CD8-positive, alpha-beta memory T cell (primary cell): ENCODE measurements at regions not wholly inside any gene's neighbourhood (a gene's known extent, or its start where the extent isn't known, plus 50 kb on each side); places are given as distances from the start of the nearest gene placed in this dataset.

Source experiments
- CTCF ChIA-PET: fragments of 350-600 bp; sonication (Branson Sonifier 250); formaldehyde crosslinking; loops from one replicate; lab custom pipeline; 2021; ENCODE audit warnings: antibody characterized with exemption; lab: Charles Lee
- POLR2A ChIA-PET: fragments of 350-600 bp; sonication (Branson Sonifier 250); formaldehyde crosslinking; loops from one replicate; lab custom pipeline; 2021; ENCODE audit warnings: antibody characterized with exemption; lab: Charles Lee
- DNase-seq, 5 donors: peaks; one replicate each; pipeline versions ENCODE4 v3.0.0 to v3.0.0-alpha.2; 2020 to 2022; ENCODE audit warnings: mixed read lengths in 1 of 5
- H3K27ac ChIP-seq: one replicate; pipeline ENCODE4 v1.7.0; 2013; ENCODE audit warnings: low read depth, mild to moderate bottlenecking, low read length, moderate library complexity
- H3K27me3 ChIP-seq: 2 replicates; pipeline ENCODE4 v1.7.0; 2013; ENCODE audit warnings: low read length, mild to moderate bottlenecking; ENCODE audit not compliant: insufficient read depth, poor library complexity, severe bottlenecking
- H3K36me3 ChIP-seq: 2 replicates; pipeline ENCODE4 v1.7.0; 2013; ENCODE audit warnings: mild to moderate bottlenecking, low read length, moderate library complexity; ENCODE audit not compliant: insufficient read depth
- H3K4me1 ChIP-seq: 2 replicates; pipeline ENCODE4 v1.7.0; 2013; ENCODE audit warnings: mild to moderate bottlenecking, low read length, moderate library complexity; ENCODE audit not compliant: insufficient read depth
- H3K4me3 ChIP-seq: 2 replicates; pipeline ENCODE4 v1.7.0; 2013; ENCODE audit warnings: mild to moderate bottlenecking, low read length
- H3K9me3 ChIP-seq: 2 replicates; pipeline ENCODE4 v1.7.0; 2013; ENCODE audit warnings: mild to moderate bottlenecking, low read length
- H3K27ac Mint-ChIP-seq, 8 donors: one replicate each; pipeline ENCODE4 v1.8.0; 2020 to 2021; ENCODE audit warnings: mixed read lengths in 8 of 8, mild to moderate bottlenecking in 6 of 8, inconsistent platforms in 3 of 8, moderate library complexity in 3 of 8
- H3K27me3 Mint-ChIP-seq, 2 donors: one replicate each; pipeline ENCODE4 v1.8.0; 2020 to 2021; ENCODE audit warnings: mixed read lengths in 2 of 2, mild to moderate bottlenecking in 1 of 2, moderate library complexity in 1 of 2
- H3K36me3 Mint-ChIP-seq, 3 donors: one replicate each; pipeline ENCODE4 v1.8.0; 2020 to 2021; ENCODE audit warnings: mixed read lengths in 3 of 3, inconsistent platforms in 1 of 3, mild to moderate bottlenecking in 1 of 3
- H3K4me1 Mint-ChIP-seq, 3 donors: one replicate each; pipeline ENCODE4 v1.8.0; 2020 to 2021; ENCODE audit warnings: mixed read lengths in 3 of 3, inconsistent platforms in 1 of 3, mild to moderate bottlenecking in 1 of 3
- H3K4me3 Mint-ChIP-seq, 7 donors: one replicate each; pipeline ENCODE4 v1.8.0; 2020 to 2021; ENCODE audit warnings: mixed read lengths in 7 of 7, mild to moderate bottlenecking in 6 of 7, moderate library complexity in 4 of 7, inconsistent platforms in 2 of 7
- H3K9me3 Mint-ChIP-seq, 5 donors: one replicate each; pipeline ENCODE4 v1.8.0; 2020 to 2022; ENCODE audit warnings: mixed read lengths in 5 of 5, mild to moderate bottlenecking in 3 of 5, moderate library complexity in 2 of 5, inconsistent platforms in 1 of 5

DNA sequence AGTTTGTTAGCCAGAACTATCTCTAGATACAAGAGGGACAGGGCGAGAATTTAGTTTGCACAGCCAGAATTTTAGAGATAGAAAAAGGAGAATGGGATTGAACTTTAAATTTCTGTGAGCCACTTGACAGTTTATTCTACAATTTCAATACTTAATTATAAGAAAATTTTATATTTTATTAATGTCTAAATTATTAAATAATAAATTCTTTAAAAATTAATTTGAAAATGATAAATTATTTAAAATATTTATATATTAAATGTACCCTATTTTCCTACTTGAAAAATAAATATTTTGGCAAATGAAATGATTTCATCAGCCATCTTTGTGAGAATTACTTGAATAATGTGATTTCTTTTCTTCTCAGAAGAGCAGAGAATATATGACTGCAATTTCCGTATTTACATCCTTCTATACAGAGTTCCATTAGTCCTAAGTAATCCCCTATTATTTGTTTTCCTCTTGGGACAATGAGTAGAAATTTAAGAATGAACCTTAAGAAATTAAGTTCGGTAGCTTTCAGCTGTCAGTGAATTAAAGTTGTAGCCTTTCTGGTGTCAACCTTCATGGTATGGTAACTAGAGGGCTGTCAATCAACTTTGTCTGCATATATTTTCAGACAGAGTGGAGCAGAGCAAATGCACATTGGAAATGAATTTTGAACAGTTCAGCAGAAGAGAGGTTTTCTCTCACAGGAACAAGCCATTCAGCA, 763.9 kb downstream of the PCDH18 start:
- Histone ChIP-seq H3K4me1 (no peaks in the 10 kb centered on the region), H3K36me3 (no peaks in the 10 kb centered on the region), H3K4me3 (no peak overlapping the region), H3K27ac (no peak overlapping the region), H3K27me3 (no peaks in the 10 kb centered on the region), H3K9me3 (no peaks in the 10 kb centered on the region)
- Mint-ChIP-seq H3K27ac (no peak overlapping the region), H3K9me3 (peaks cover 0 to 13% (median 4%) of the 10 kb centered on the region in 5 donors), H3K36me3 (no peaks in the 10 kb centered on the region), H3K4me1 (no peaks in the 10 kb centered on the region), H3K4me3 (no peak overlapping the region), H3K27me3 (no peaks in the 10 kb centered on the region)
- POLR2A ChIA-PET = no interaction called here
- CTCF ChIA-PET = no interaction called here
- DNase-seq = no peak

GRCh38 chr4:136763919-136764318, 768.4 kb downstream of the PCDH18 start:
- Histone ChIP-seq H3K27me3 (no peaks in the 10 kb centered on the region), H3K27ac (no peak overlapping the region), H3K36me3 (no peaks in the 10 kb centered on the region), H3K4me1 (no peaks in the 10 kb centered on the region), H3K9me3 (no peaks in the 10 kb centered on the region), H3K4me3 (no peak overlapping the region)
- H3K27me3 Mint-ChIP-seq = no peaks in the 10 kb centered on the region
- H3K36me3 Mint-ChIP-seq = no peaks in the 10 kb centered on the region
- no peak for DNase-seq
- CTCF ChIA-PET = no interaction called here
- H3K4me3 Mint-ChIP-seq = no peak overlapping the region
- H3K9me3 Mint-ChIP-seq = peaks cover 3 to 7% (median 6%) of the 10 kb centered on the region in 5 donors
- H3K27ac Mint-ChIP-seq = no peak overlapping the region
- POLR2A ChIA-PET = no interaction called here
- no peaks in the 10 kb centered on the region for H3K4me1 Mint-ChIP-seq

- Histone ChIP-seq H3K27me3 (no peaks in the 10 kb centered on the region), H3K36me3 (no peaks in the 10 kb centered on the region), H3K4me1 (no peaks in the 10 kb centered on the region), H3K9me3 (no peaks in the 10 kb centered on the region), H3K27ac (no peak overlapping the region), H3K4me3 (no peak overlapping the region)
- POLR2A ChIA-PET = no interaction called here
- Mint-ChIP-seq H3K27me3 (no peaks in the 10 kb centered on the region), H3K4me1 (no peaks in the 10 kb centered on the region), H3K27ac (no peak overlapping the region), H3K36me3 (no peaks in the 10 kb centered on the region), H3K9me3 (peaks cover 0 to 6% (median 2%) of the 10 kb centered on the region in 5 donors), H3K4me3 (no peak overlapping the region)
- no peak for DNase-seq
- CTCF ChIA-PET = no interaction called here
Measured at GRCh38 chr4:136755531-136755916, 776.8 kb downstream of the PCDH18 start.

- no peaks in the 10 kb centered on the region for H3K36me3 ChIP-seq
- no peaks in the 10 kb centered on the region for H3K9me3 ChIP-seq
- DNase-seq = no peak
- ChIA-PET POLR2A (no interaction called here), CTCF (no interaction called here)
- Mint-ChIP-seq H3K9me3 (peaks cover 0 to 6% (median 2%) of the 10 kb centered on the region in 5 donors), H3K27ac (no peak overlapping the region), H3K4me1 (no peaks in the 10 kb centered on the region), H3K36me3 (no peaks in the 10 kb centered on the region), H3K4me3 (no peak overlapping the region), H3K27me3 (no peaks in the 10 kb centered on the region)
- no peaks in the 10 kb centered on the region for H3K27me3 ChIP-seq
- H3K4me1 ChIP-seq = no peaks in the 10 kb centered on the region
- no peak overlapping the region for H3K4me3 ChIP-seq
- no peak overlapping the region for H3K27ac ChIP-seq
Measured at GRCh38 chr4:136754810-136755530, 777.3 kb downstream of the PCDH18 start.

GRCh38 chr4:136751556-136751955, 780.7 kb downstream of the PCDH18 start:
- CTCF ChIA-PET = no interaction called here
- no peak for DNase-seq
- no peaks in the 10 kb centered on the region for H3K36me3 Mint-ChIP-seq
- POLR2A ChIA-PET = no interaction called here
- Histone ChIP-seq H3K27me3 (no peaks in the 10 kb centered on the region), H3K4me1 (no peaks in the 10 kb centered on the region), H3K9me3 (no peaks in the 10 kb centered on the region), H3K4me3 (no peak overlapping the region), H3K36me3 (no peaks in the 10 kb centered on the region), H3K27ac (no peak overlapping the region)
- H3K4me3 Mint-ChIP-seq = no peak overlapping the region
- H3K27me3 Mint-ChIP-seq = no peaks in the 10 kb centered on the region
- no peaks in the 10 kb centered on the region for H3K4me1 Mint-ChIP-seq
- no peak overlapping the region for H3K27ac Mint-ChIP-seq
- H3K9me3 Mint-ChIP-seq = peaks cover 0 to 10% (median 0%) of the 10 kb centered on the region in 5 donors

- H3K9me3 ChIP-seq = no peaks in the 10 kb centered on the region
- no peaks in the 10 kb centered on the region for H3K36me3 Mint-ChIP-seq
- ChIA-PET CTCF (no interaction called here), POLR2A (no interaction called here)
- H3K27ac Mint-ChIP-seq = no peak overlapping the region
- DNase-seq = no peak
- no peak overlapping the region for H3K4me3 Mint-ChIP-seq
- no peaks in the 10 kb centered on the region for H3K4me1 ChIP-seq
- H3K4me1 Mint-ChIP-seq = no peaks in the 10 kb centered on the region
- peaks cover 0 to 10% (median 0%) of the 10 kb centered on the region in 5 donors for H3K9me3 Mint-ChIP-seq
- H3K27me3 ChIP-seq = no peaks in the 10 kb centered on the region
- no peak overlapping the region for H3K4me3 ChIP-seq
- no peaks in the 10 kb centered on the region for H3K27me3 Mint-ChIP-seq
- no peak overlapping the region for H3K27ac ChIP-seq
- no peaks in the 10 kb centered on the region for H3K36me3 ChIP-seq
Measured at GRCh38 chr4:136750897-136751296, 781.4 kb downstream of the PCDH18 start.

- Mint-ChIP-seq H3K4me1 (no peaks in the 10 kb centered on the region), H3K36me3 (no peaks in the 10 kb centered on the region), H3K9me3 (peaks cover 0 to 10% (median 6%) of the 10 kb centered on the region in 5 donors), H3K27me3 (no peaks in the 10 kb centered on the region), H3K4me3 (no peak overlapping the region), H3K27ac (no peak overlapping the region)
- no peaks in the 10 kb centered on the region for H3K9me3 ChIP-seq
- H3K4me3 ChIP-seq = no peak overlapping the region
- no peaks in the 10 kb centered on the region for H3K27me3 ChIP-seq
- no peaks in the 10 kb centered on the region for H3K36me3 ChIP-seq
- no peaks in the 10 kb centered on the region for H3K4me1 ChIP-seq
- no peak overlapping the region for H3K27ac ChIP-seq
- POLR2A ChIA-PET = no interaction called here
- no peak for DNase-seq
- CTCF ChIA-PET = no interaction called here
Measured at GRCh38 chr4:136749989-136750388, 782.3 kb downstream of the PCDH18 start.

DNA sequence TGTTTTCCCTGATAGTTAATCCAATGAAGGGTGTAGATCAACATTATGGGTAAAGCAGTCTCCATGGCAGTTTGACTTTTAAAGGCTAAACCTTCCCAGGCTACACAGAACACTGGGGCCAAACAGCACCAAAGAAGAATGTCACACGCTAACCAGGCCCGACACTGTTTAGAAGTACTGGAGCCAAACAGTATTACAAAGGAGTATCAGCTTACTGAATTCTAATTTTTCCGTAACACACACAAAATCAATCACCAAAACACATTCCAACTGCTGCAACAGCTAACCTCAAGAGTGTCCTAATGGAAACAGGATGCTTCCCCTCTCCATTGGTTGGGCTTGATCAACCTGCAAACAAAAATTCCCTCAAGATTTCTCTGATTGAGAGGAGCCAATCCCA, 783.5 kb downstream of the PCDH18 start:
- Mint-ChIP-seq H3K36me3 (no peaks in the 10 kb centered on the region), H3K4me3 (no peak overlapping the region), H3K9me3 (peaks cover 0 to 12% (median 10%) of the 10 kb centered on the region in 5 donors), H3K27me3 (no peaks in the 10 kb centered on the region), H3K27ac (no peak overlapping the region), H3K4me1 (no peaks in the 10 kb centered on the region)
- CTCF ChIA-PET = no interaction called here
- POLR2A ChIA-PET = no interaction called here
- Histone ChIP-seq H3K9me3 (no peaks in the 10 kb centered on the region), H3K4me3 (no peak overlapping the region), H3K27me3 (no peaks in the 10 kb centered on the region), H3K27ac (no peak overlapping the region), H3K36me3 (no peaks in the 10 kb centered on the region), H3K4me1 (no peaks in the 10 kb centered on the region)
- DNase-seq = no peak
